Stimulated activated naive CD4-positive, alpha-beta T cell (primary cell): ENCODE measurements at regions not wholly inside any gene's neighbourhood (a gene's known extent, or its start where the extent isn't known, plus 50 kb on each side); places are given as distances from the start of the nearest gene placed in this dataset.

Source experiments
- DNase-seq, 6 experiments: peaks; one replicate each; lab custom pipeline; 2025; lab: John Stamatoyannopoulos, UW

- no peak for DNase-seq
These were observed 270.3 kb upstream of the SALL3 start for GRCh38 chr18:78709261-78709809.

DNA sequence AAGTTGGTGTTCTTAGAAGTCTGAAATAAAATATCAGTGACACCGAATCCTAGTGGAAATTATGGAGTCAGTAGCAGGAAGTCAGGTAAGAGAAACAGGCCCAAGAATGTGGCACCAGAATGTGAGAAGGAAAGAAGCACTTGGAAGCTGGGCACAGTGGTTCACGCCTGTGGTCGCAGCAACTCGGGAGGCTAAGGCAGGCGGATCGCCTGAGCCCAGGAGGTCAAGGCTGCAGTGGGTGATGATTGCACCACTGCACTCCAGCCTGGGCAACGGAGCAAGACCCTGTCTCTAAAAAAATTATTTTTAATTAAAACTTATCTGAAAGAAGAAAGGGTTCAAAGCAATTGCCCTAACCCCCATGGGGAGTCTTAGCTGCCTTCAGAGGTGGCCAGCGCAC lies 268.3 kb upstream of the SALL3 start:
- no peak for DNase-seq

- DNase-seq = no peak
These were observed 267.6 kb upstream of the SALL3 start for GRCh38 chr18:78711971-78712370.

- no peak for DNase-seq
These were observed 266.5 kb upstream of the SALL3 start for GRCh38 chr18:78713069-78713468.

DNA sequence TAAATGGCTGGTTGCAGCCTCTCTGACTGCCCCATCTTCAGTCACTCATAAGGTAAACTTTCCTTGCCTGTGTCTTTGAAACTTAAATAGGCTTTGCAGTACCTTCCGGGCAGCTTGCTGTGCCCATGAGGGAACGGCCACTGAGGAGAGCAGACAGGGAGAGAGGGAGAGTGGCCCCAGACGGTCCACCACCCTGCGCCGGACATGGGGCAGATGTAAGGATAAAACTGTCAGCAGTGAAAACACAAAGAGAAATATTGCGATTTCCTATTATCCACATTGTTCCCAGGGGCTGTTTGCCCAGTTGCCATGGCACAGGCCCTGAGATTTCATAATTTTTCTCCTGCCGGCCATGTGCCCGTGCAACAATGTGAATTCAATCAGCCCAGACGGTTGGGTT lies 265.9 kb upstream of the SALL3 start:
- DNase-seq = no peak

GRCh38 chr18:78716022-78716421 lies 263.6 kb upstream of the SALL3 start:
- no peak for DNase-seq

- no peak for DNase-seq
These were observed 263.0 kb upstream of the SALL3 start for GRCh38 chr18:78716581-78716980.

DNA sequence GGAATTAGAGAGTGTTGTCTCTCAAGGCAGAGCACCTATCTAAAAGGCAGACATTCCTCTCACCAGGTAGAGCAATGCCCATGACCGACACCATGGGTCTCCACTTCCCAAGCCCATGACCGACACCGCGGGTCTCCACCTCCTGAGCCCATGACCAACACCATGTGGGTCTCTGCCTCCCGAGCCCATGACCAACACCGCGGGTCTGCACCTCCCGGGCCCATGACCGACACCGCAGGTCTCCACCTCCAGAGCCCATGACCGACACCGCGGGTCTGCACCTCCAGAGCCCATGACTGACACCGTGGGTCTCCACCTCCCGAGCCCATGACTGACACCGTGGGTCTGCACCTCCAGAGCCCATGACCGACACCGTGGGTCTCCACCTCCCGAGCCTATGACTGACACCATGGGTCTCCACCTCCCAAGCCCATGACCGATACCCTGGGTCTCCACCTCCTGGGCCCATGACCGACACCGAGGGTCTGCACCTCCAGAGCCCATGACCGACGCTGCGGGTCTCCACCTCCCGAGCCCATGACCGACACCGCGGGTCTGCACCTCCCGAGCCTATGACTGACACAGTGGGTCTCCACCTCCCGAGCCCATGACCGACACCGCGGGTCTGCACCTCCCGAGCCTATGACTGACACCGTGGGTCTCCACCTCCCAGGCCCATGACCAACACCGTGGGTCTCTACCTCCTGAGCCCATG lies 262.4 kb upstream of the SALL3 start:
- no peak for DNase-seq

DNA sequence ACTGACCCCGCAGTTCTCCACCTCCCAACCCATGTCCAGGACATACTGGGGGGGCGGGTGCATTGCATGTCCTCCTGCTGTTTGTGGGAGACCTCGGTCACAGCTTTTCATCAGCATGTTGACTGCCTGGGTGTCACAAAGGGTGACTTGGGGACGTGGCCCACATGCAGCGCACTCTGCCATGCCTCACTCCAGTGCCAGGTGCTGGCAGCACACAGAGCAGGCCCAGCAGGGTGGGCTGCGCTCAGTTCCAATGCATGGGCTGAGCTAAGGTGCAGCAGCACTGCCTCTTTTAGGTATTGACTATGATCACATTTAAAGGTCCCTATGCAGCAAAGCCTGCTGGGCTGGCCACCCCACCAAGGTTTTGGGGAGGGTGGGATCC lies 261.9 kb upstream of the SALL3 start:
- no peak for DNase-seq

- no peak for DNase-seq
These were observed 259.8 kb upstream of the SALL3 start for GRCh38 chr18:78719821-78720220.

DNA sequence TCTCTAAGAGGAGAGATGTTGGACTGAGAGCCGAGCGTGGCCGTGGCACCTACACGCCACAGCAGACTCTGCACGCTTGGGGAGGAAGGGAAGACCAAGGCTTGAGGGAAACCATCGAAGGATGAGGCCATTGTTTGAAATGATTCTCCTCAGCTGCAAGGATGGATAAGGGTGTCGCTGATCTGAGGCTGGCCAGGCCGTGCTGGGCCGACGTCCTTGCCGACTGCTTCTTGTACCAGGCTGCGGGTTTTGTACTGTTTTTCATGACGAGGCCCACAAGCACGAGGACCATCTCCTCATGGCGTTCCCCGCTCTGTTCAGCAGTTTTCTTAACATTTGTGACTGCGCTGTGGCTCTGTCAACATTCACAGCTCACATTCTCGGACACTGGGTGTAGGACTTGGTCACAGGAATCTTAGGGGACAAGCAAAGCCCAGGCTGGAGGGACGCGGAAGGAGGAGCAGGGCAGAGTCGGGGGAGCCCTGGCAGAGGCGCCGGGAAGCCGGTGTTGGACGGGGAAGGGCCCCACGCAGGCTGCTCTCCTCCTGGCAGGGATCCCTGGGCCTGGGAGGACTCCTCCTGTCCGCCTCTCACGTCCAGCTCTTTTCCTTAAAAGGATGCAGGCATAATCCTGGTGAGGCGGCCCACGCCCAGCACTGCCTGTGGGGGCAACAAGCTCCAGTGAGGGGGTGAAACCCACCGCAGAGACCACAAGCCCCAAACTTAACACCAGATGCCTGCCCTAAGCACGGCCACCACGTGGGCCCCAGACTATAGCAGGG lies 259.0 kb upstream of the SALL3 start:
- DNase-seq = no peak

- no peak for DNase-seq
These were observed 258.3 kb upstream of the SALL3 start for GRCh38 chr18:78721238-78721875.

- no peak for DNase-seq
These were observed 257.6 kb upstream of the SALL3 start for GRCh38 chr18:78721981-78722380.

DNA sequence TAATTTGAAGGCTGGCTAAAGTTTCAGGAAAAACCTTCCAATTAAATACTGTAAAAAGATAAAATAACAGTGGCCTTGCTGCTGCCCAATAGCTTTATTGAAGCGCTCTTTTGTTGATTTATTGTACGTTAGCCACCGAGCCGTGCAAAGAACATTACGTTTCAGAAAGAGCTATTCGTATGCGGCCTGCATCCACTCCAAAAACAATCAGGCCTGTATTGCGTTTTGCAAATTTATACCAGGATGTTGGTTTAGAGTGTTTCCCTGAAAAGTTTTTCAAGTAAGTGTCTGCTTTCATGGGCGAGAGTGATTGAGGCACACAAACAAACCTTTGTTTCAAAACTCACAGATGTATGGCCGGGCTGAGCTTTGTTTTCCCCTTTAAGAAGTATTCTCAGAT lies 257.2 kb upstream of the SALL3 start:
- no peak for DNase-seq

DNA sequence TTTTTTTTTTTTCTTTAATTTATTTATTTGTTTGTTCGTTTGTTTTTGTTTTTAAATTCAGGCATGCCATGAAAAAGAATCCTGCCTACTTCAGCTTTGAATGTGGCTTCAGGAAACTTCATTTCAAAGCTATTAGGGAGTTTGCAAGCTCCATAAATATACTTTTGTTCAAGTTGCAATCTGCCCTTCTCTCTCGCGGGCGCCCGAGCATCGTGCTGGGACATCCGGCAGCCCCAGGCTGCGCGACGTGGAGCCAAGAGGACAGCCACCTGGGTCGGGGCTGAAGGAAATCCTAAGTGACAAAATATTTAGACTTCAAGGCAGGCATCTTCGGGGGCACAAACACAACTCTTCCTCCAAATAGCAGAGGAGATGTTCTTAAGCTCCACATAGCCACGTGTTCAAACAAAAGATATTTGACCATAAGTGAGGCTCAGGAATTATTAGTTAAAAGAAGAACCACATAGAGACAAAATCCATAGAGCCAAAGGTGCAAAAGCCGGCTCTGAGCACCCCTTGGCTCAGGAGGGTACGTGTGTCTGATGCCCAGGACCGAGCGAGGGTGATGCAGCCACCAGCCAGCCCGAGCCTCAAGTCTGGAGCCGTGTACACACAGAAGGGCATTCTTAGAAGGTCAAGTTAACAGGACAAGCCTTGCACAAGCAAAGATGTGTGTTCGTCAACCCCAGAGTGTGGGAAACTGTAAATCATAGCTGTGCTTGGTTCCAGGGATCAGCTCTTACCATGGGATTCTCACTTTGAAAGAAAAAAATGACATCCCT lies 256.5 kb upstream of the SALL3 start:
- DNase-seq = no peak

- DNase-seq = no peak
These were observed 255.3 kb upstream of the SALL3 start for GRCh38 chr18:78724214-78724914.

GRCh38 chr18:78725426-78725825 lies 254.2 kb upstream of the SALL3 start:
- DNase-seq = no peak

- no peak for DNase-seq
These were observed 253.1 kb upstream of the SALL3 start for GRCh38 chr18:78726326-78727056.

- DNase-seq = no peak
These were observed 252.4 kb upstream of the SALL3 start for GRCh38 chr18:78727057-78727739.
